Fibroblast of mammary gland (primary cell): ENCODE measurements at regions not wholly inside any gene's neighbourhood (a gene's known extent, or its start where the extent isn't known, plus 50 kb on each side); places are given as distances from the start of the nearest gene placed in this dataset.

Experiments
- DNase-seq: peaks from one replicate; pipeline ENCODE4 v3.0.0-alpha.2; 2010; ENCODE audit warnings: low read depth
- H3K4me3 ChIP-seq: 2 replicates; pipeline ENCODE4 v1.5.1; 2011; ENCODE audit warnings: low read depth, mild to moderate bottlenecking, low read length, moderate library complexity; ENCODE audit not compliant: control insufficient read depth
- TF ChIP-seq, protein P1 (sequence below): conservative IDR thresholded peaks from 2 replicates; pipeline ENCODE4 v1.5.1; 2011; ENCODE audit warnings: low read depth, low read length, inconsistent platforms; ENCODE audit not compliant: control insufficient read depth, insufficient read depth

DNA sequence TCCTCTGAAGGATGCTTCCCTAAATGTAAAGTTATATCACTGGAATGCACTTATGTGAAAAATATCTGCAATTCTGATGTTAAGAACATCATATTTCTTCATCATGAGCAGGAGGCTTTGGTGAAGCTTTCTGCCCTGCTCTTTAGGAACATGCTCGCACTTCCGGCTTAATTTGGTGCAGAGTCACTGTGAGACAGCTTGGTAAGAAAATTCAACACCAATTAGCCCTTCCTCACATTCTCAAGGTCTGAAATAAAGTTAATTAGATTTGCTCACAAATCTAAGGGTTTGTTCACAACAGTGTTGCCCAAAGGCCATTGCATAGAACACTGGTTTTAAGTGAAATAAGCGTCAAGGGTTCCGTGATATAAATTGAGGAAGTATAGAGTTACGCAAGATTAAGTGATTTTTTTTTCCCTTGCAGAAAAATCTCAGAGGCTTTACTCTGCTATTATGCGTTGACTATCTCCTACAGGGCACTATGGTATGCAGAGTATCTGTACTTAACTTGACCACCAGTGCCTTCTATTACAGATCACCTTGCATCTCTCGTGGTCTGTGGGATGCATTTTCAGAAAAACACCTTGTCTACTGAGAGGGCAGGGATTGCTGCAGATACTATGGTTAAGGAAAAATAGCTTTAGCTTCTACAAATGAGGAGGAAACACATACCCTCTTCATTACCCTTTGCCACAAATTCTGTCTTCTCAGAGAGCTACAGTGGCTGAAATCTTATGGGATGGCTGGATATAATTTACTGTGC is 953.9 kb downstream of the TYW1 start:
- DNase-seq: no peak
- no peak overlapping the region for H3K4me3 ChIP-seq
- TF ChIP-seq, protein P1, sequence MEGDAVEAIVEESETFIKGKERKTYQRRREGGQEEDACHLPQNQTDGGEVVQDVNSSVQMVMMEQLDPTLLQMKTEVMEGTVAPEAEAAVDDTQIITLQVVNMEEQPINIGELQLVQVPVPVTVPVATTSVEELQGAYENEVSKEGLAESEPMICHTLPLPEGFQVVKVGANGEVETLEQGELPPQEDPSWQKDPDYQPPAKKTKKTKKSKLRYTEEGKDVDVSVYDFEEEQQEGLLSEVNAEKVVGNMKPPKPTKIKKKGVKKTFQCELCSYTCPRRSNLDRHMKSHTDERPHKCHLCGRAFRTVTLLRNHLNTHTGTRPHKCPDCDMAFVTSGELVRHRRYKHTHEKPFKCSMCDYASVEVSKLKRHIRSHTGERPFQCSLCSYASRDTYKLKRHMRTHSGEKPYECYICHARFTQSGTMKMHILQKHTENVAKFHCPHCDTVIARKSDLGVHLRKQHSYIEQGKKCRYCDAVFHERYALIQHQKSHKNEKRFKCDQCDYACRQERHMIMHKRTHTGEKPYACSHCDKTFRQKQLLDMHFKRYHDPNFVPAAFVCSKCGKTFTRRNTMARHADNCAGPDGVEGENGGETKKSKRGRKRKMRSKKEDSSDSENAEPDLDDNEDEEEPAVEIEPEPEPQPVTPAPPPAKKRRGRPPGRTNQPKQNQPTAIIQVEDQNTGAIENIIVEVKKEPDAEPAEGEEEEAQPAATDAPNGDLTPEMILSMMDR: no peak

DNA sequence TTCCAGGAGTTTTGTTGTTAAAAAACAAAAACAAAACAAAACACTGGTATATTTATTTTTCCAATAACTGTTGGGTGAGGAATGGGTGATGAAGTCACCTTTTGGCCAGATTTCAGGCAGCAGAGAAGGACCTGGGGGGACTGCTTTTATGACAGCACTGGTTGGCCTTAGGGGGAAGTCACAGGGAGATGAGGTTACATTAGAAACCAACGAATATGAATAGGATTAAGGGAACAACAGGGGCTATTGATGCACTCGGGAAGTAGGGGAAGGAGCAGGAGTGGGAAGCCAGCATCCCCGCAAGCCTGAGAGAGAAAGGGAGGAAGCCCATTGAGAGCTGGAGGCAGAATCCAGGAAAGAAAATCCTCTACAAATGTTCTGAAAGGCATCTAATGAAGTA is 958.4 kb downstream of the TYW1 start:
- no peak overlapping the region for H3K4me3 ChIP-seq
- no peak for DNase-seq
- TF ChIP-seq, protein P1: no peak

DNA sequence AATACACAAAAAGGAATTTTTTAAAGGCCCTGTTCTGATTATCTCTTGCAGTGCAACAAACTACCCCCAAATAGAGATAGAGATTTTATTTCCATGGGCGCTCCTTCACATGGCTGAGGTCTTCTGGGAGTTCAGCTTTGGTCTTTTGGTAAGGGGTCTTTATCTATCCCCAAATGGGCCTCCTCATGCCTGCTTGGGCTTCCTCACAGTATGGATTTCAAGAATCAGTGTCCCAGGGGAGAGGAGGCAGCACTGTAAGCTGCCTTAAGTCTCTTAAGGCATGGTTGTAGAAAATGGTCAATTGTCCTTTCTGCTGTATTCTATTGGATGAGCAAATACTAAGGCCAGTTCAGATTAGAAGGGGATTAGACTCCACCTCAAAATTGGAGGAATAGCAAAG is 966.2 kb downstream of the TYW1 start:
- TF ChIP-seq, protein P1: no peak

DNA sequence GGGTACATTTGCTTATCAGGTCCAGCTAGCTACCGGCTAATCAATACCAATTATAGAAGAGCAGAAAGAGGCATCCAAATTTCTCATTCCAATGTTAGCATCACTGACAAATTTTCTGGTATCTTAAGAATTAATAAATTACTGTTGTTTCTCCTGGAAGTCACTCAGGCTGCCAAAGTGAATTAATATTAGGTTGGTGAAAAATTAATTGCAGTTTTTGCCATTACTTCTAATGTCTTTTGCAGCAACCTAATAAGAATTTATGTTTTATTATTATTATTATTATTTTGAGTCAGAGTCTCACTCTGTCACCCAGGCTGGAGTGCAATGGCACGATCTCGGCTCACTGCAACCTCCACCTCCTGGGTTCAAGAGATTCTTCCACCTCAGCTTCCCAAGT is 979.9 kb downstream of the TYW1 start:
- no peak overlapping the region for H3K4me3 ChIP-seq
- DNase-seq: no peak
- TF ChIP-seq, protein P1: no peak

More for the DNA sequence above, 966.2 kb downstream of the TYW1 start:
- H3K4me3 ChIP-seq: no peak overlapping the region
- no peak for DNase-seq

DNA sequence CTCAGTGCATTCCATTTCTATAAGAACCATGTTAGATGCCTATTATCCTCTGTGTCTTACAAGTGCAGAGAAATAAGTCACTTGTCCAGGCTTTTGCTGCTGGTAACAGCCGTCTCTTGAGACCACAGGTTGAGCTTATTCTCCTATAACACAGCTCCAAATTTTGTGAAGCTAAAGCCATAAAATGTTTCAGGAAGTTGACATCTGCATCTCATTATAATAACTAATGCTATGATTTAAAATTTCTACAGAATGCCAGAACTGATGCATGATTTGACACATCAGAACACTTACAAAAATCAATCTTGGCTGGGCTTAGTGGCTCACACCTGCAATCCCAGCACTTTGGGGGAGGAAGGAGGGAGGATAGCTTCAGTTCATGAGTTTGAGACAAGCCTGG is 986.9 kb downstream of the TYW1 start:
- H3K4me3 ChIP-seq: no peak overlapping the region
- TF ChIP-seq, protein P1: no peak
- no peak for DNase-seq

DNA sequence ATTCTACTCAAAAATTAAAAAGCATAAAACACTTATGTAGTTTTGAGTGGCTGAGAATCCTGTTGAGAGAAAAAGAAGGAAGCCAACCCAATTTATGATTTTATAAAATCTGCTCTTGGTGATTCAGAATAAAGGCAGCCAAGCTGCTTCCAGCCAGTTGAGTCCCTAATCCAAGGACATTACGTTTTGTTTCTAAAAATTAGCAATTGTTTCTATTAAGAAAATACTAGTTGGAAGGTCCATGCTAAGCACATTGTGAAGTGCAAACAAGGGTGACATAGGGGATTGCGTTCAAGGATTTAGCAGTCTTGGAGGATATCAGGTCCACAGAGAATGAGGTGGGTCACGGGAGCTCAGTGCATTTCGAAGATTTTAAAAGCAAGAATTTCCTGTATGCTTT is 987.7 kb downstream of the TYW1 start:
- TF ChIP-seq, protein P1: no peak
- DNase-seq: no peak
- H3K4me3 ChIP-seq: no peak overlapping the region
